ENCODE measurements at regions not wholly inside any gene's neighbourhood (a gene's known extent, or its start where the extent isn't known, plus 50 kb on each side); places are given as distances from the start of the nearest gene placed in this dataset.

DNA sequence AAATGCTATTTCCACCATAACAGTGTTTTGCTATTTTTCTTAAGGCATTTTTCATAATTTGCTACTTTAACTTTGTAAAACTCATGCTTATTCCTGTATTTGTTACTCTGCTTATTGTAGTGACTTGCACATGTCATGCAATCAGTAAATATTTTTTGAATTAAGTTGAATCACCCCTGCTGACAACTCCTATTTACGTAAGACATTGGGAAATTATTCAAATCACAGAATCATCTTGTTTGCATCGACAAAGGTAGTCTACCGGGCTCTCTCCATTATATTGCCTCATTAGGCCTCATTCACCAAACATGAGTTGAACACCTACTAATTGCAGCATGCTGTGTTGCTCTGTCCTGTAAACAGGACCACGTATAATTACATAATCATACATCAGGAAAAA is 478.5 kb upstream of the ZEB2 start:
- Histone ChIP-seq H3K4me2 (ENCODE audit: extremely low read depth, insufficient read depth, low read length) (no peak overlapping the region), H4K20me1 (ENCODE audit: control insufficient read depth, extremely low read depth, insufficient read depth, low read length) (no peaks in the 10 kb centered on the region), H3K27me3 (ENCODE audit: control insufficient read depth, insufficient read depth, low read length) (no peaks in the 10 kb centered on the region), H3K9me3 (ENCODE audit: control insufficient read depth, insufficient read depth, low read depth, low read length) (no peaks in the 10 kb centered on the region), H3K4me3 (replicated peaks in 1 of 4; ENCODE audit: control extremely low read depth in 1 of 4, insufficient read depth in 1 of 4, low read depth in 3 of 4, low read length in 4 of 4) (no peak overlapping the region), H2AFZ (ENCODE audit: low read length) (no peak overlapping the region), H3K4me1 (ENCODE audit: control insufficient read depth, extremely low read depth, insufficient read depth, low read length) (no peaks in the 10 kb centered on the region), H3K36me3 (ENCODE audit: control insufficient read depth, insufficient read depth, low read length) (no peaks in the 10 kb centered on the region), H3K9ac (ENCODE audit: insufficient read depth, low read length) (no peak overlapping the region), H3K27ac (ENCODE audit: insufficient read depth, low read length) (no peak overlapping the region), H3K79me2 (ENCODE audit: control insufficient read depth, insufficient read depth, low read length) (no peaks in the 10 kb centered on the region)
- TF ChIP-seq, protein P1, sequence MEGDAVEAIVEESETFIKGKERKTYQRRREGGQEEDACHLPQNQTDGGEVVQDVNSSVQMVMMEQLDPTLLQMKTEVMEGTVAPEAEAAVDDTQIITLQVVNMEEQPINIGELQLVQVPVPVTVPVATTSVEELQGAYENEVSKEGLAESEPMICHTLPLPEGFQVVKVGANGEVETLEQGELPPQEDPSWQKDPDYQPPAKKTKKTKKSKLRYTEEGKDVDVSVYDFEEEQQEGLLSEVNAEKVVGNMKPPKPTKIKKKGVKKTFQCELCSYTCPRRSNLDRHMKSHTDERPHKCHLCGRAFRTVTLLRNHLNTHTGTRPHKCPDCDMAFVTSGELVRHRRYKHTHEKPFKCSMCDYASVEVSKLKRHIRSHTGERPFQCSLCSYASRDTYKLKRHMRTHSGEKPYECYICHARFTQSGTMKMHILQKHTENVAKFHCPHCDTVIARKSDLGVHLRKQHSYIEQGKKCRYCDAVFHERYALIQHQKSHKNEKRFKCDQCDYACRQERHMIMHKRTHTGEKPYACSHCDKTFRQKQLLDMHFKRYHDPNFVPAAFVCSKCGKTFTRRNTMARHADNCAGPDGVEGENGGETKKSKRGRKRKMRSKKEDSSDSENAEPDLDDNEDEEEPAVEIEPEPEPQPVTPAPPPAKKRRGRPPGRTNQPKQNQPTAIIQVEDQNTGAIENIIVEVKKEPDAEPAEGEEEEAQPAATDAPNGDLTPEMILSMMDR (conservative IDR thresholded peaks at IDR 0.05 in 1 of 2, IDR thresholded peaks at IDR 0.05 in 1 of 2; ENCODE audit: low read depth in 1 of 2, low read length in 2 of 2), result no peak
- no peak for TF ChIP-seq EZH2 (IDR thresholded peaks at IDR 0.05; ENCODE audit: low read length, missing control alignments)
- DNase-seq (ENCODE audit: low read depth in 2 of 2), result no peak

DNA sequence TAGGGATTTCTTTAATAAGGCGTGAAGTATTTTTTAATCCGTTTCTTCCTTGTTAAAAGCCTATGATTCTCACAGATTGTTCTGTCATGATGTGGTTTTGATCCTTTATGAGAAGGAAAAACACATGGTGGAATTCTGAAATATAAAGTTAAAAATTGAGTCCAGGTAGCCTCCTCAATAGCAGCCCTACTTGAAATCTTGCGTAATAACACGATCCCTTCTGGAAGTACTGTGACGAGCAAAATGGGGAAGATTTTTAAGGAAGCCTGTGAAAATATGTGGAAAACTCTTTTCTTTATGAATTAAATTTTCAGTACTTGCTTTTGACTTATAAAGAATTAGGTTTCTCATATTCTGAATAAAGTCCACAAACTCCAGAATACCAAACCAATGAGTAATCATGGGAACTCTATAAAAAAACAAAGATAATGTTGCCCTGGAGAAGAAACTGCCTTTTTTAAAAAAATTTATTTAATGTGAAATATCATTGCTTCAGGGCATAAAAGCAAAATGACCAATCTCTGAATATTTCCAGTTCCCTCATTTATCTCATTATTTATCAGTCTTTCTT is 476.4 kb upstream of the ZEB2 start:
- Histone ChIP-seq H3K4me1 (ENCODE audit: control insufficient read depth, extremely low read depth, insufficient read depth, low read length) (no peaks in the 10 kb centered on the region), H3K27ac (ENCODE audit: insufficient read depth, low read length) (no peak overlapping the region), H3K4me2 (ENCODE audit: extremely low read depth, insufficient read depth, low read length) (no peak overlapping the region), H4K20me1 (ENCODE audit: control insufficient read depth, extremely low read depth, insufficient read depth, low read length) (no peaks in the 10 kb centered on the region), H3K36me3 (ENCODE audit: control insufficient read depth, insufficient read depth, low read length) (no peaks in the 10 kb centered on the region), H3K9ac (ENCODE audit: insufficient read depth, low read length) (no peak overlapping the region), H2AFZ (ENCODE audit: low read length) (no peak overlapping the region), H3K79me2 (ENCODE audit: control insufficient read depth, insufficient read depth, low read length) (no peaks in the 10 kb centered on the region), H3K4me3 (replicated peaks in 1 of 4; ENCODE audit: control extremely low read depth in 1 of 4, insufficient read depth in 1 of 4, low read depth in 3 of 4, low read length in 4 of 4) (no peak overlapping the region), H3K27me3 (ENCODE audit: control insufficient read depth, insufficient read depth, low read length) (no peaks in the 10 kb centered on the region), H3K9me3 (ENCODE audit: control insufficient read depth, insufficient read depth, low read depth, low read length) (no peaks in the 10 kb centered on the region)
- TF ChIP-seq, protein P1 (conservative IDR thresholded peaks at IDR 0.05 in 1 of 2, IDR thresholded peaks at IDR 0.05 in 1 of 2; ENCODE audit: low read depth in 1 of 2, low read length in 2 of 2), result no peak
- no peak for TF ChIP-seq EZH2 (IDR thresholded peaks at IDR 0.05; ENCODE audit: low read length, missing control alignments)
- DNase-seq (ENCODE audit: low read depth in 2 of 2), result peak; percentile 59

DNA sequence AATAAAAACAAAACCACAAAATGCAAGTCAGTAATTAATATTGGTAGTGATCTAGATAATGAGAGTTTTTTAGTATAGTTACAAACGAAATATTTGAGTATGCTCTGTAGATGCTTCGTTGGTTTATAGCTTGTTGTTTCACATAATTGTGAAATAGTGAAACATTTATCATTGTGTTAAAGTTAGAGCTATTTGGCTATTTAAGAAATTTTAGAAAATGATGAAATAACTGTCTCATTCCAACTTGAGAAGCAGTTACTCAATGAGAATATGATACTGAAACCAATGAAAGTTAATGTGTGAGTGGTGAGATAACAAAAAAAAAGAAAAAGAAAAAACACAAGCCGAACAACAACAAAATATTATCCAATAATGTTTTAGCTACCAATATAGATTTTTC is 475.6 kb upstream of the ZEB2 start:
- no peaks in the 10 kb centered on the region for H3K9me3 ChIP-seq (ENCODE audit: control insufficient read depth, insufficient read depth, low read depth, low read length)
- no peaks in the 10 kb centered on the region for H4K20me1 ChIP-seq (ENCODE audit: control insufficient read depth, extremely low read depth, insufficient read depth, low read length)
- no peaks in the 10 kb centered on the region for H3K79me2 ChIP-seq (ENCODE audit: control insufficient read depth, insufficient read depth, low read length)
- H3K9ac ChIP-seq (ENCODE audit: insufficient read depth, low read length), result no peak overlapping the region
- H3K27me3 ChIP-seq (ENCODE audit: control insufficient read depth, insufficient read depth, low read length), result no peaks in the 10 kb centered on the region
- H3K36me3 ChIP-seq (ENCODE audit: control insufficient read depth, insufficient read depth, low read length), result no peaks in the 10 kb centered on the region
- peak overlapping the region; percentile 29 for H3K4me2 ChIP-seq (ENCODE audit: extremely low read depth, insufficient read depth, low read length)
- TF ChIP-seq EZH2 (IDR thresholded peaks at IDR 0.05; ENCODE audit: low read length, missing control alignments), result no peak
- TF ChIP-seq, protein P1 (conservative IDR thresholded peaks at IDR 0.05 in 1 of 2, IDR thresholded peaks at IDR 0.05 in 1 of 2; ENCODE audit: low read depth in 1 of 2, low read length in 2 of 2), result no peak
- no peak overlapping the region for H2AFZ ChIP-seq (ENCODE audit: low read length)
- peak in 1 of 2 donors; percentile 70 for DNase-seq (ENCODE audit: low read depth in 2 of 2)
- no peaks in the 10 kb centered on the region for H3K4me1 ChIP-seq (ENCODE audit: control insufficient read depth, extremely low read depth, insufficient read depth, low read length)
- no peak overlapping the region for H3K4me3 ChIP-seq (replicated peaks in 1 of 4; ENCODE audit: control extremely low read depth in 1 of 4, insufficient read depth in 1 of 4, low read depth in 3 of 4, low read length in 4 of 4)
- no peak overlapping the region for H3K27ac ChIP-seq (ENCODE audit: insufficient read depth, low read length)

All from fibroblast of lung (primary cell).